ENCODE measurements at regions not wholly inside any gene's neighbourhood (a gene's known extent, or its start where the extent isn't known, plus 50 kb on each side); places are given as distances from the start of the nearest gene placed in this dataset.

- Mint-ChIP-seq H3K36me3 (ENCODE audit: low read depth) (no peaks in the 10 kb centered on the region), H3K27me3 (ENCODE audit: low read depth) (no peaks in the 10 kb centered on the region), H3K9me3 (no peaks in the 10 kb centered on the region), H3K4me1 (ENCODE audit: low read depth) (no peaks in the 10 kb centered on the region), H3K27ac (no peak overlapping the region), H3K4me3 (no peak overlapping the region)
- no peak for DNase-seq (ENCODE audit: low spot score)
Observed at GRCh38 chr9:27861887-27862286, 288.6 kb upstream of the C9orf72 start.

- Mint-ChIP-seq H3K9me3 (no peaks in the 10 kb centered on the region), H3K4me1 (ENCODE audit: low read depth) (no peaks in the 10 kb centered on the region), H3K4me3 (no peak overlapping the region), H3K36me3 (ENCODE audit: low read depth) (no peaks in the 10 kb centered on the region), H3K27ac (no peak overlapping the region), H3K27me3 (ENCODE audit: low read depth) (no peaks in the 10 kb centered on the region)
- DNase-seq (ENCODE audit: low spot score), result no peak
Observed at GRCh38 chr9:27864644-27865438, 291.6 kb upstream of the C9orf72 start.

GRCh38 chr9:27866741-27867140 lies 293.5 kb upstream of the C9orf72 start:
- Mint-ChIP-seq H3K9me3 (no peaks in the 10 kb centered on the region), H3K36me3 (ENCODE audit: low read depth) (no peaks in the 10 kb centered on the region), H3K4me1 (ENCODE audit: low read depth) (no peaks in the 10 kb centered on the region), H3K4me3 (no peak overlapping the region), H3K27ac (no peak overlapping the region), H3K27me3 (ENCODE audit: low read depth) (no peaks in the 10 kb centered on the region)
- DNase-seq (ENCODE audit: low spot score), result no peak

DNA sequence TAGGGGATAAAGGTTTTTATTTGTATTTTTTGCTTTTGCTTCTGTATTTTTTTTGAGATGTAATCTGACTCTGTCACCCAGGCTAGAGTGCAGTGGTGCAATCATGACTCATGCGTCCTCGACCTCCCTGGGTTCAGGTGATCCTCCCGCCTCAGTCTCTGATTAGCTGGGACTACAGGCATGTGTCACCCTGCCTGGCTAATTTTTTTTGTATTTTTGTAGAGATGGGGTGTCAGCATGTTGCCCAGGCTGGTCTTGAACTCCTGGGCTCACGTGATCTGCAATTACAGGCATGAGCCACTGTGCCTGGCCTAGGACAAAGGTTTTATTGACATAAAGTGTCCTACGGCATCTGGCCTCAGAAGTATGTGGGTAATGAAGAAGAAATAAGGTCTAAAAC lies 297.1 kb upstream of the C9orf72 start:
- no peaks in the 10 kb centered on the region for H3K4me1 Mint-ChIP-seq (ENCODE audit: low read depth)
- no peak for DNase-seq (ENCODE audit: low spot score)
- no peaks in the 10 kb centered on the region for H3K27me3 Mint-ChIP-seq (ENCODE audit: low read depth)
- H3K36me3 Mint-ChIP-seq (ENCODE audit: low read depth), result no peaks in the 10 kb centered on the region
- H3K27ac Mint-ChIP-seq, result no peak overlapping the region
- H3K4me3 Mint-ChIP-seq, result no peak overlapping the region
- no peaks in the 10 kb centered on the region for H3K9me3 Mint-ChIP-seq

DNA sequence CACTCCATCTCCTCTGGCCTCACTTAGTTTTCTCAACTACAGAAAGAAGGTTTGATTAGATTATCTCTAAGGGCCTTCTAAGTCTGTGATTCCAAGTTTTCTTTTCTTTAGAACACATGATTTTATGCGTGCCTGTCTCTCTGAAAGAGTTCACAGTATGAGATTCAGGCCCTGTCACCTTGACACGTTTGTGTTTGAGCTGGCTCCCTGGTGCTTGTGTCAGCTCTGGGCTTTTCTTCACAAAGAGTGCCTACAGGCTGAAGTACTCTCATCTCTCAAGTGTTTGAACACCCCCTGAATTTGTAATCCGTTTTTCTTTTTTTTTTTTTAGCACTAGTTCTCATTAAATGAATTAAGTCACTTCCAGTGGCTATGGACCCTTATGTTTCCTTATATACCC lies 306.9 kb upstream of the C9orf72 start:
- H3K4me3 Mint-ChIP-seq, result no peak overlapping the region
- H3K9me3 Mint-ChIP-seq, result no peaks in the 10 kb centered on the region
- no peaks in the 10 kb centered on the region for H3K4me1 Mint-ChIP-seq (ENCODE audit: low read depth)
- no peak for DNase-seq (ENCODE audit: low spot score)
- no peak overlapping the region for H3K27ac Mint-ChIP-seq
- H3K27me3 Mint-ChIP-seq (ENCODE audit: low read depth), result no peaks in the 10 kb centered on the region
- H3K36me3 Mint-ChIP-seq (ENCODE audit: low read depth), result no peaks in the 10 kb centered on the region

- Mint-ChIP-seq H3K27me3 (ENCODE audit: low read depth) (no peaks in the 10 kb centered on the region), H3K36me3 (ENCODE audit: low read depth) (no peaks in the 10 kb centered on the region), H3K9me3 (no peaks in the 10 kb centered on the region), H3K27ac (no peak overlapping the region), H3K4me1 (ENCODE audit: low read depth) (no peaks in the 10 kb centered on the region), H3K4me3 (no peak overlapping the region)
- DNase-seq (ENCODE audit: low spot score), result no peak
Observed at GRCh38 chr9:27880635-27881034, 307.4 kb upstream of the C9orf72 start.

- Mint-ChIP-seq H3K27ac (no peak overlapping the region), H3K4me3 (no peak overlapping the region), H3K36me3 (ENCODE audit: low read depth) (no peaks in the 10 kb centered on the region), H3K4me1 (ENCODE audit: low read depth) (no peaks in the 10 kb centered on the region), H3K27me3 (ENCODE audit: low read depth) (no peaks in the 10 kb centered on the region), H3K9me3 (no peaks in the 10 kb centered on the region)
- DNase-seq (ENCODE audit: low spot score), result peak; percentile 34
Observed at GRCh38 chr9:27888661-27889295, 315.5 kb upstream of the C9orf72 start.

- no peaks in the 10 kb centered on the region for H3K9me3 Mint-ChIP-seq
- H3K27ac Mint-ChIP-seq, result no peak overlapping the region
- no peaks in the 10 kb centered on the region for H3K4me1 Mint-ChIP-seq (ENCODE audit: low read depth)
- DNase-seq (ENCODE audit: low spot score), result no peak
- H3K36me3 Mint-ChIP-seq (ENCODE audit: low read depth), result no peaks in the 10 kb centered on the region
- H3K27me3 Mint-ChIP-seq (ENCODE audit: low read depth), result no peaks in the 10 kb centered on the region
- no peak overlapping the region for H3K4me3 Mint-ChIP-seq
Observed at GRCh38 chr9:27924502-27924901, 351.2 kb upstream of the C9orf72 start.

DNA sequence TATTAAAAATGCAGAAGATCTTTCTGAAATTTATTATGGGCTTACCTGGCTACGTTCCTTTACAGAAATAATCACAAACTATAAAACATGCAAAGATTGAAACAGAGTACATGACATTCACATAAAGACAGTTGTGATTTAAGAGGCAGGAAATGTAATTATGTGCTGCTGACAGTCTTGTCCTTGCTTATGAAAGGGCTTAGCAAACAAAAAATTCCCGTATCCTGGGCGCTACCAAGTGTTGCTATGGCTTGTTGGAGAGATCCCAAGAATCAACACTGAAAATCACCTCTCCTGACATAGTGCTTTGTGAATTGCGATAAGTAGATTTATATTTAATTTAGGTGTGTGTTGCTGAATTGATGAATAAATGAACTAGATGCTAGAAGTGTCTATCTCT lies 352.5 kb upstream of the C9orf72 start:
- no peak for DNase-seq (ENCODE audit: low spot score)
- no peak overlapping the region for H3K4me3 Mint-ChIP-seq
- no peaks in the 10 kb centered on the region for H3K27me3 Mint-ChIP-seq (ENCODE audit: low read depth)
- no peak overlapping the region for H3K27ac Mint-ChIP-seq
- no peaks in the 10 kb centered on the region for H3K4me1 Mint-ChIP-seq (ENCODE audit: low read depth)
- H3K9me3 Mint-ChIP-seq, result no peaks in the 10 kb centered on the region
- H3K36me3 Mint-ChIP-seq (ENCODE audit: low read depth), result no peaks in the 10 kb centered on the region

DNA sequence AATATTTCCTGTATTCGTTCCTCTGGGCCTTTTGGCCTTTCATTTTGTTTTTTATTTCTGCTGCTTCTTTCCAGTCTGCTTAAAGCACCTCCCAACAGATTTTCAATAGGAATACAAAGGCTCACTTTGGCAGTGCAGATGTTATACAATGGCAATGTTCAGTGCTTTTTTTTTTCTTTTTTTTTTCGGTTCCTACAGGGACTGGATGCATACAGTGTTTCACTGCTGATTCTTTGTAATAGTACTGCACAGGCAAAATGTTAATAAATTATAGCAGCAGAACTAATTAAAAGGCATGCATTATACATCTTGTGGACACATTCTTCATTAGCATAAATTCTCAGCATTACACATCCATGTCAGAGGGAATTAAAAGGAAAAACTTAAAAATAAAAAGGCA lies 356.6 kb upstream of the C9orf72 start:
- Mint-ChIP-seq H3K27ac (no peak overlapping the region), H3K9me3 (no peaks in the 10 kb centered on the region), H3K27me3 (ENCODE audit: low read depth) (no peaks in the 10 kb centered on the region), H3K36me3 (ENCODE audit: low read depth) (no peaks in the 10 kb centered on the region), H3K4me3 (no peak overlapping the region), H3K4me1 (ENCODE audit: low read depth) (no peaks in the 10 kb centered on the region)
- no peak for DNase-seq (ENCODE audit: low spot score)

DNA sequence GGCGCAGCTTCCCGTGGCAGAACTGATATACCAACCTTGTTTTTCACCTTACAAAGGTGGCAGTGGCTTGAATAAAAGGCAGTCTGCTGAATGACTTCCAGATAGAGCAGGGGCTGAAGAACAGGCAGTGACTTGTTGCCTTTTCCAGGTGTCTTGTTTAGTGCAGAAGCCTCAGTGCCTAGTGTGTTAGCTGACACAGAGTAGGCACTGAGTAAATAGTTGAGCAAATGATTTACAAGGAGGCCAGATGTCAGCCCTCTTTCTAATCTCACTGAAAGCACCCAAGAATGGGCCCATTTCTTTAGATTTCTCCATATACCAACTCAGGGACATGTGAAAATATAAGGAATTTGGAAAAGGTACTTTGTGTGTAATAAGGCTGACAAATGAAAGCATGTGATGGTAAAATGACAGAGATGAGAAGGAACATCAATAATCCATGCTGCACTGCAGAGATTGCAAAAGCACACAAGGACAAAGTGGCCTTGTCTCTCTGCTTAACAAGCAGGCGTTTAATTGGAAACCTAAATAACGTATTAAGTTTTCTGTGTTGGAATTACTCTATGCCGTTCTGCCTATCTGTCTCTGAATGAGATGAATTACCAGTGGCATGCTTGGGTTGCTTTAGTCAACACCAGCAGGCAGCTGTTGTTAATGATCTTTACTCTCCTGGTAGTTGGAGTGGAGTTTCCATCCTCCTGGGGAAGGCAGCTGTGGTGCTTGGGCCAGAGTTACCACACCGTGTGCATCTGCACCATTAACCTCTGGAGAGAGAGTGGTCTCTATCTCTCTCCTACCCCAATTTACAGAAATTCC lies 360.1 kb upstream of the C9orf72 start:
- DNase-seq (ENCODE audit: low spot score), result no peak
- Mint-ChIP-seq H3K4me3 (no peak overlapping the region), H3K36me3 (ENCODE audit: low read depth) (no peaks in the 10 kb centered on the region), H3K27ac (no peak overlapping the region), H3K9me3 (no peaks in the 10 kb centered on the region), H3K27me3 (ENCODE audit: low read depth) (no peaks in the 10 kb centered on the region), H3K4me1 (ENCODE audit: low read depth) (no peaks in the 10 kb centered on the region)

DNA sequence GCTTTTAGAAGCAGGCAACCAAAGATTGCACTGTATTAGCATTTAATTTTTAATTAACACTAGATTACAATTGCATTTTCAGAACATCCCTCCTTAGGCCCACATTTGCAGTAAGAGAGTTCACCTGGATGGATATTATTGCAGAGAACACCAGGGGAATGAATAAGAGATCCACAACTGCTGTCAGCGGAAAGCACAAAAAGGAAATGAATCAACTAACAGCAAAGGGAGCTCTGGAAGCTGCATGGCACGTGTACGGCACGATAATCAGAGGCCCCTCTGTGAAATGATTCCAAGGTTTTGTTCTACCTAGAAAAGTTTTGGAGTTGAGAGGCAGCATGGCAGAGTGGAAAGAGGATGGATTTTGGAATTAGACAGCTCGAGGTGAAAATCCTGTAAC lies 361.2 kb upstream of the C9orf72 start:
- Mint-ChIP-seq H3K27me3 (ENCODE audit: low read depth) (no peaks in the 10 kb centered on the region), H3K4me1 (ENCODE audit: low read depth) (peaks cover 2% of the 10 kb centered on the region), H3K36me3 (ENCODE audit: low read depth) (no peaks in the 10 kb centered on the region), H3K9me3 (no peaks in the 10 kb centered on the region), H3K4me3 (no peak overlapping the region), H3K27ac (no peak overlapping the region)
- DNase-seq (ENCODE audit: low spot score), result no peak

DNA sequence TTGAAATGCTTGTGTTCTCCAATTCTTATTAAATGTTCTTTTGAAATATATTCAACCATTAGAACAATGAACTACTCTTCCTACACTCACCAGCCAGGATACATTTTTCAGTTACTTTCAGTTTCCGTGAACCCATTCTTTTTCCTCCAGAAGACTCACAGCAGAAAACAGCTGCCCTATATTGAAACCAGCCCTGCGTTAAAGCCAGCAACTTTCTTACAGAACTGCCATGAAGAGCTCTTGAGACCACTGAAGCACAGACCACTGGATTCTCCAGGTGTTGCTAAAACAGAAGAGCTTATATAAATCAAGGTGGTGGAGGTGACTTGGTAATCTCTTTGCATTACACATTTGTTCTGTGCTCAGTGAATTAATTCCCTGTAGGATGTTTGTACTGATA lies 365.9 kb upstream of the C9orf72 start:
- Mint-ChIP-seq H3K36me3 (ENCODE audit: low read depth) (no peaks in the 10 kb centered on the region), H3K4me1 (ENCODE audit: low read depth) (peaks cover 2% of the 10 kb centered on the region), H3K4me3 (no peak overlapping the region), H3K27ac (no peak overlapping the region), H3K27me3 (ENCODE audit: low read depth) (no peaks in the 10 kb centered on the region), H3K9me3 (no peaks in the 10 kb centered on the region)
- no peak for DNase-seq (ENCODE audit: low spot score)

- Mint-ChIP-seq H3K27ac (no peak overlapping the region), H3K4me1 (ENCODE audit: low read depth) (peaks cover 2% of the 10 kb centered on the region), H3K4me3 (no peak overlapping the region), H3K9me3 (no peaks in the 10 kb centered on the region), H3K27me3 (ENCODE audit: low read depth) (no peaks in the 10 kb centered on the region), H3K36me3 (ENCODE audit: low read depth) (no peaks in the 10 kb centered on the region)
- DNase-seq (ENCODE audit: low spot score), result no peak
Observed at GRCh38 chr9:27940535-27940934, 367.3 kb upstream of the C9orf72 start.

All from T-helper 2 cell treated with Interferon-gamma antibody and Interleukin-4, amounts not matched to agents 5 μg/mL and 100 μg/mL, for 36 hours (primary cell).